ENCODE measurements at regions not wholly inside any gene's neighbourhood (a gene's known extent, or its start where the extent isn't known, plus 50 kb on each side); places are given as distances from the start of the nearest gene placed in this dataset.

- no peak for TF ChIP-seq POLR2A (IDR thresholded peaks at IDR 0.05; ENCODE audit: low read depth, low read length)
- no peak for TF ChIP-seq POLR2AphosphoS5 (IDR thresholded peaks at IDR 0.05; ENCODE audit: low read depth, low read length)
- TF ChIP-seq TAF1 (IDR thresholded peaks at IDR 0.05; ENCODE audit: borderline replicate concordance, low read depth, low read length), result no peak
Observed at GRCh38 chrX:38871129-38872029, 70.1 kb downstream of the MID1IP1 start.

Data from GM12892 (cell line).